Endothelial cell of umbilical vein (primary cell): ENCODE measurements at regions not wholly inside any gene's neighbourhood (a gene's known extent, or its start where the extent isn't known, plus 50 kb on each side); places are given as distances from the start of the nearest gene placed in this dataset.

Source experiments
- BruUV-seq: library from RNA; stranded (reverse); fragments of 400-500 nt; replicated peaks from 2 replicates; lab custom pipeline; 2021; lab: Mats Ljungman, UMichigan
- CTCF ChIA-PET: fragments of 300-600, 350-600 bp; sonication (Branson Sonifier 250); formaldehyde crosslinking; loops from one replicate; lab custom pipeline; 2021; ENCODE audit warnings: antibody characterized with exemption, inconsistent platforms; lab: Charles Lee
- POLR2A ChIA-PET: fragments of 300-600, 350-600 bp; sonication (Branson Sonifier 250); formaldehyde crosslinking; loops from one replicate; lab custom pipeline; 2021; ENCODE audit warnings: antibody characterized with exemption, inconsistent platforms; lab: Charles Lee
- DNase-seq: peaks from one replicate; pipeline ENCODE4 v3.0.0-alpha.2; 2011; ENCODE audit warnings: low read depth, low spot score
- FAIRE-seq: peaks from 2 replicates; lab custom pipeline; 2011; peaks lifted over from hg19 to GRCh38; lab: Jason Lieb, UNC
- H2AFZ ChIP-seq: 2 replicates; pipeline ENCODE4 v1.6.0; 2012; ENCODE audit warnings: low read depth, low read length, control low read depth, inconsistent platforms
- H3K27ac ChIP-seq: 2 replicates; pipeline ENCODE4 v1.5.1; 2011; ENCODE audit warnings: low read depth, mild to moderate bottlenecking, control low read depth, low read length, moderate library complexity; ENCODE audit not compliant: insufficient read depth
- H3K27me3 ChIP-seq, 2 experiments: 2 replicates each; pipeline versions ENCODE4 v1.6.0 to v1.6.1; 2011; ENCODE audit warnings: low read length in 2 of 2, mixed read lengths in 1 of 2; ENCODE audit not compliant: control insufficient read depth in 2 of 2, insufficient read depth in 2 of 2
- H3K36me3 ChIP-seq, 2 experiments: 2 replicates in 1 of 2; 3 replicates in 1 of 2; pipeline ENCODE4 v1.5.1; 2011; ENCODE audit warnings: low read length in 2 of 2, mild to moderate bottlenecking in 1 of 2, moderate library complexity in 1 of 2; ENCODE audit not compliant: control insufficient read depth in 2 of 2, insufficient read depth in 2 of 2; ENCODE audit errors: extremely low read depth in 1 of 2
- H3K4me1 ChIP-seq: 3 replicates; pipeline ENCODE4 v1.5.1; 2011; ENCODE audit warnings: mild to moderate bottlenecking, low read length; ENCODE audit not compliant: control insufficient read depth, insufficient read depth; ENCODE audit errors: extremely low read depth
- H3K4me2 ChIP-seq: 2 replicates; pipeline ENCODE4 v1.6.1; 2011; ENCODE audit warnings: low read length, control low read depth, mixed read lengths; ENCODE audit not compliant: insufficient read depth
- H3K4me3 ChIP-seq, 3 experiments: fragments of 200-600 bp in 1 of 3; sonication (generic), shearing (Covaris generic) in 1 of 3; replicated peaks in 1 of 3; 2 replicates each; pipeline ENCODE4 v1.5.1; 2011 to 2016; ENCODE audit warnings: control low read depth in 3 of 3, low read length in 3 of 3, mild to moderate bottlenecking in 2 of 3, inconsistent platforms in 1 of 3, low read depth in 1 of 3, moderate library complexity in 1 of 3; ENCODE audit not compliant: insufficient read depth in 1 of 3
- H3K79me2 ChIP-seq: 2 replicates; pipeline ENCODE4 v1.6.0; 2012; ENCODE audit warnings: low read length, inconsistent platforms; ENCODE audit not compliant: control insufficient read depth, insufficient read depth
- H3K9ac ChIP-seq: replicated peaks from 2 replicates; pipeline ENCODE3; 2011; ENCODE audit warnings: low read length, control low read depth; ENCODE audit not compliant: insufficient read depth; ENCODE audit errors: extremely low read depth
- H3K9me1 ChIP-seq: replicated peaks from 3 replicates; pipeline ENCODE4 v1.6.0; 2011; ENCODE audit warnings: mild to moderate bottlenecking, low read length; ENCODE audit not compliant: control insufficient read depth, insufficient read depth; ENCODE audit errors: extremely low read depth
- H3K9me3 ChIP-seq: replicated peaks from 2 replicates; pipeline ENCODE4 v1.5.1; 2012; ENCODE audit warnings: low read length, inconsistent platforms; ENCODE audit not compliant: control insufficient read depth, insufficient read depth
- H4K20me1 ChIP-seq: replicated peaks from 2 replicates; pipeline ENCODE3; 2011; ENCODE audit warnings: mild to moderate bottlenecking, low read length; ENCODE audit not compliant: control insufficient read depth, insufficient read depth; ENCODE audit errors: extremely low read depth
- EZH2 ChIP-seq: IDR thresholded peaks from 2 replicates; pipeline ENCODE4 v1.6.1; 2012; ENCODE audit warnings: borderline replicate concordance, low read depth, mild to moderate bottlenecking, moderate library complexity, low read length, inconsistent platforms; ENCODE audit not compliant: severe bottlenecking
- FOS ChIP-seq: IDR thresholded peaks from 2 replicates; pipeline ENCODE4 v1.6.1; 2011; ENCODE audit warnings: mild to moderate bottlenecking, low read length, moderate library complexity, borderline replicate concordance; ENCODE audit not compliant: insufficient read depth
- GATA2 ChIP-seq: IDR thresholded peaks from 2 replicates; pipeline ENCODE4 v1.7.0; 2011; ENCODE audit warnings: low read depth, mild to moderate bottlenecking, moderate library complexity, mixed read lengths, low read length; ENCODE audit not compliant: insufficient read length, insufficient read depth
- JUN ChIP-seq: IDR thresholded peaks from 2 replicates; pipeline ENCODE4 v1.6.1; 2011; ENCODE audit warnings: borderline replicate concordance, low read depth; ENCODE audit not compliant: insufficient read length, insufficient read depth
- MAX ChIP-seq: IDR thresholded peaks from 2 replicates; pipeline ENCODE4 v1.6.1; 2011; ENCODE audit not compliant: insufficient read depth, insufficient read length
- MYC ChIP-seq: IDR thresholded peaks from one replicate; pipeline ENCODE4 v1.6.1; 2011; ENCODE audit warnings: mild to moderate bottlenecking, low read depth, low read length
- POLR2A ChIP-seq: IDR thresholded peaks from 2 replicates; pipeline ENCODE4 v1.6.1; 2012; ENCODE audit warnings: low read depth, mild to moderate bottlenecking, control low read depth, low read length
- POLR2AphosphoS5 ChIP-seq: IDR thresholded peaks from 2 replicates; pipeline ENCODE4 v1.6.1; 2012; ENCODE audit warnings: low read depth, mild to moderate bottlenecking, control low read depth, low read length, moderate library complexity; ENCODE audit not compliant: insufficient read depth
- dilution Hi-C: fragments of 300-500 bp; cut with MboI; formaldehyde crosslinking; loops from one replicate; pipeline ENCODE4 v1.15.0; 2019; ENCODE audit warnings: low sequenced_read_pairs; ENCODE audit not compliant: extremely low pct_ligation_motif_present
- intact Hi-C: fragments of 100-400 bp; cut with micrococcal nuclease; formaldehyde crosslinking; loops from one replicate; pipeline ENCODE4 v1.10.0; 2022
- TF ChIP-seq, protein P1 (sequence below), 2 donors: IDR thresholded peaks; 1 replicate in 1 of 2; 2 replicates in 1 of 2; pipeline ENCODE4 v1.5.1; 2011; ENCODE audit warnings: low read length in 2 of 2, mild to moderate bottlenecking in 2 of 2, moderate library complexity in 2 of 2, control low read depth in 1 of 2, inconsistent platforms in 1 of 2, low read depth in 1 of 2; ENCODE audit not compliant: insufficient read depth in 1 of 2; ENCODE audit errors: extremely low read depth in 1 of 2

DNA sequence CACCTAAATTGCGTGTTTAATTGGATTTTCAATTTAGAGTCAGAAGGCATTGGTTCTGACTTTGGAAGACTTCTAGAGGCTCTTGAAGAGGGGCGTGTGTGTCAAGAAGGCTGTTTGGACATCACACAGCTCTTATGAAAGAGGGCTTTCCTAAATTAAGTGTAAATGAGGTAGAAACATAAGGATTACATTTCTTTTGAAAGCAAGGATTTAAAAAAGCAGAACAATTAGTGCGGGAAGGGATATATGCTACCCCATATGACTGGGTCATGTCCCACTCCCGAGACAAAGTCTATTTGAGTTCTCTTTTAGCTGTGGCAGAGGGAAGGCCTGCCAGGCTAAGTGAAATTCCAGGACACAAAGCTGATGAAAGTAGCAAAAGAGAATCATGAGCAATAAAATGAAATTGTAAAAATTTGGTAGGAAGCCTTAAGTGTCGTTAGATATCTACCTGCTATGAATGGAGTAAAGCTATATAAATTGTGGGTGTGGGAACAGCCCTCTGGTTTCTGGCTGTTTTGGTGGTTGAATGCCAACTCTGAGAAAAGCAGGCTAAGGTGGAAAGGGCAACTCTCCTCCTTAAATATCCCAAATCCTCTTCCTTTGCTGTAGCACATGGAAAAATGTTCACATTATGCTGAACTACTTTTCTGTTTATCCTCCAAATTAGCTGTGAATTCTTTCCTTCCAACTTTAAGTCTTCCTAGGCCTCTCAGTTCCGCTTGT is 100.6 kb upstream of the TSC22D2 start:
- H3K9me3 ChIP-seq: no peaks in the 10 kb centered on the region
- H3K9ac ChIP-seq: no peak overlapping the region
- H4K20me1 ChIP-seq: no peaks in the 10 kb centered on the region
- DNase-seq (no peak), FAIRE-seq (no peak)
- no peak overlapping the region for H3K27ac ChIP-seq
- no peak overlapping the region for H3K4me2 ChIP-seq
- intact Hi-C loops: no loop called here
- H2AFZ ChIP-seq: no peak overlapping the region
- dilution Hi-C loops: no loop called here
- peaks cover 5% of the 10 kb centered on the region for H3K4me1 ChIP-seq
- H3K36me3 ChIP-seq: no peaks in the 10 kb centered on the region
- no TSS peak for BruUV-seq
- TF ChIP-seq MAX (no peak), JUN (no peak), POLR2AphosphoS5 (no peak), EZH2 (no peak), MYC (no peak), GATA2 (no peak), POLR2A (no peak), FOS (no peak)
- TF ChIP-seq, protein P1, sequence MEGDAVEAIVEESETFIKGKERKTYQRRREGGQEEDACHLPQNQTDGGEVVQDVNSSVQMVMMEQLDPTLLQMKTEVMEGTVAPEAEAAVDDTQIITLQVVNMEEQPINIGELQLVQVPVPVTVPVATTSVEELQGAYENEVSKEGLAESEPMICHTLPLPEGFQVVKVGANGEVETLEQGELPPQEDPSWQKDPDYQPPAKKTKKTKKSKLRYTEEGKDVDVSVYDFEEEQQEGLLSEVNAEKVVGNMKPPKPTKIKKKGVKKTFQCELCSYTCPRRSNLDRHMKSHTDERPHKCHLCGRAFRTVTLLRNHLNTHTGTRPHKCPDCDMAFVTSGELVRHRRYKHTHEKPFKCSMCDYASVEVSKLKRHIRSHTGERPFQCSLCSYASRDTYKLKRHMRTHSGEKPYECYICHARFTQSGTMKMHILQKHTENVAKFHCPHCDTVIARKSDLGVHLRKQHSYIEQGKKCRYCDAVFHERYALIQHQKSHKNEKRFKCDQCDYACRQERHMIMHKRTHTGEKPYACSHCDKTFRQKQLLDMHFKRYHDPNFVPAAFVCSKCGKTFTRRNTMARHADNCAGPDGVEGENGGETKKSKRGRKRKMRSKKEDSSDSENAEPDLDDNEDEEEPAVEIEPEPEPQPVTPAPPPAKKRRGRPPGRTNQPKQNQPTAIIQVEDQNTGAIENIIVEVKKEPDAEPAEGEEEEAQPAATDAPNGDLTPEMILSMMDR (IDR thresholded peaks at IDR 0.05; ENCODE audit: extremely low read depth in 1 of 2, insufficient read depth in 1 of 2, low read depth in 1 of 2, low read length in 2 of 2): no peak
- POLR2A ChIA-PET: no interaction called here
- CTCF ChIA-PET: no interaction called here
- H3K79me2 ChIP-seq: no peaks in the 10 kb centered on the region
- H3K27me3 ChIP-seq: no peaks in the 10 kb centered on the region
- H3K4me3 ChIP-seq: no peak overlapping the region
- H3K9me1 ChIP-seq: no peaks in the 10 kb centered on the region
